HepG2 (cell line): ENCODE measurements at regions not wholly inside any gene's neighbourhood (a gene's known extent, or its start where the extent isn't known, plus 50 kb on each side); places are given as distances from the start of the nearest gene placed in this dataset.

Experiments
- CTCF ChIP-seq: sonication (generic); formaldehyde crosslinking; IDR thresholded peaks from 2 replicates; pipeline ENCODE4 v1.5.0; 2020; ENCODE audit warnings: mild to moderate bottlenecking, missing genetic modification reagents, moderate library complexity
- ZNF10 ChIP-seq: sonication (generic); formaldehyde crosslinking; IDR thresholded peaks from 2 replicates; pipeline ENCODE4 v1.4.0; 2020; ENCODE audit warnings: mild to moderate bottlenecking, low read depth, missing genetic modification reagents, borderline replicate concordance

DNA sequence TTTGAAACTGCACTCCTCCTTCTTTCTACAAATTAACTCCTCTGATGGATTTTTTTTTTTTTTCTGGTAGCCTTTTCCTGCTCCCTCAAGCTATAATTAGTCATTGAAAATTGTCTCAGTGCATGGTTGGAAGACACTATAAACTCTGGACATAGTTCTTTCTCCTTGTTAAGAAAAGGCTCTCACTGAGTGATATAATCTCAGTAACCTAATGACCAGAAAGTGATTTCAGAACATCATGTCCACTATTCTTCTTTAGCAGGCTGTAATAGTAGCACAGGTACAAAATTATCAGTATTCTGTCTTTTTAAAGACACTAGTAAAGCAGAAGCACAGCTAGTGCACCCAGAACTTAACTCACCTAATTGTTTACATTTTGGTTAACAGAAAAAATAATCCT is 752.6 kb upstream of the PHF14 start:
- TF ChIP-seq CTCF (CRISPR knock-in tag) (no peak), ZNF10 (CRISPR knock-in tag) (no peak)
